ENCODE measurements at regions not wholly inside any gene's neighbourhood (a gene's known extent, or its start where the extent isn't known, plus 50 kb on each side); places are given as distances from the start of the nearest gene placed in this dataset.
A peak's percentile ranks its signal among the peaks of the same experiment; 100 is the strongest.
"Not testable (repeated sequence)": the region's sequence is repeated elsewhere in the genome, so short reads cannot be mapped to it uniquely, and the experiment has no call there.

GRCh38 chr16:29327631-29328408, 78.7 kb downstream of the NPIPB11 start:
- not testable (repeated sequence) for DNase-seq

GRCh38 chr16:29326164-29327125, 80.1 kb downstream of the NPIPB11 start:
- not testable (repeated sequence) for DNase-seq

GRCh38 chr16:29323725-29324124, 82.8 kb downstream of the NPIPB11 start:
- DNase-seq: not testable (repeated sequence)

- no peak for DNase-seq
These were observed 84.9 kb downstream of the NPIPB11 start for GRCh38 chr16:29321585-29321984.

- DNase-seq: no peak
These were observed 85.5 kb downstream of the NPIPB11 start for GRCh38 chr16:29321000-29321393.

GRCh38 chr16:29320274-29320999, 86.1 kb downstream of the NPIPB11 start:
- no peak for DNase-seq

GRCh38 chr16:29319726-29320125, 86.8 kb downstream of the NPIPB11 start:
- no peak for DNase-seq

GRCh38 chr16:29318561-29318968, 87.9 kb downstream of the NPIPB11 start:
- DNase-seq: peak; percentile 84 to 92

- DNase-seq: no peak
These were observed 88.5 kb downstream of the NPIPB11 start for GRCh38 chr16:29318037-29318436.

- DNase-seq: no peak
These were observed 89.2 kb downstream of the NPIPB11 start for GRCh38 chr16:29317269-29317668.

- DNase-seq: no peak
These were observed 89.7 kb downstream of the NPIPB11 start for GRCh38 chr16:29316761-29317183.

- DNase-seq: no peak
These were observed 90.5 kb downstream of the NPIPB11 start for GRCh38 chr16:29315916-29316517.

GRCh38 chr16:29315046-29315445, 91.5 kb downstream of the NPIPB11 start:
- no peak for DNase-seq

- no peak for DNase-seq
These were observed 92.1 kb downstream of the NPIPB11 start for GRCh38 chr16:29314292-29314934.

- no peak for DNase-seq
These were observed 92.9 kb downstream of the NPIPB11 start for GRCh38 chr16:29313559-29314048.

GRCh38 chr16:29312835-29313558, 93.5 kb downstream of the NPIPB11 start:
- DNase-seq: no peak

- not testable (repeated sequence) for DNase-seq
These were observed 94.2 kb downstream of the NPIPB11 start for GRCh38 chr16:29312345-29312675.

GRCh38 chr16:29311461-29312344, 94.8 kb downstream of the NPIPB11 start:
- no peak for DNase-seq

GRCh38 chr16:29310852-29311314, 95.6 kb downstream of the NPIPB11 start:
- no peak for DNase-seq

GRCh38 chr16:29310243-29310642, 96.3 kb downstream of the NPIPB11 start:
- DNase-seq: not testable (repeated sequence)
